DND-41 (cell line): ENCODE measurements at regions not wholly inside any gene's neighbourhood (a gene's known extent, or its start where the extent isn't known, plus 50 kb on each side); places are given as distances from the start of the nearest gene placed in this dataset.

Experiments used
- CTCF ChIP-seq: IDR thresholded peaks from 2 replicates; pipeline ENCODE4 v1.5.1; 2012; ENCODE audit warnings: borderline replicate concordance, low read length, moderate library complexity, mild to moderate bottlenecking; ENCODE audit not compliant: poor library complexity, severe bottlenecking; ENCODE audit errors: extremely low read depth
- EZH2 ChIP-seq: IDR thresholded peaks from 3 replicates; pipeline ENCODE4 v1.6.1; 2012; ENCODE audit warnings: borderline replicate concordance, low read depth, mild to moderate bottlenecking, moderate library complexity, low read length, inconsistent platforms; ENCODE audit not compliant: severe bottlenecking

- no peak for TF ChIP-seq CTCF
- TF ChIP-seq EZH2: no peak
Observed at GRCh38 chr2:16039823-16040222, 99.5 kb downstream of the MYCN start.
